IMR-90 (cell line): ENCODE measurements at regions not wholly inside any gene's neighbourhood (a gene's known extent, or its start where the extent isn't known, plus 50 kb on each side); places are given as distances from the start of the nearest gene placed in this dataset.

Experiments used
- CEBPB ChIP-seq: IDR thresholded peaks from 2 replicates; pipeline ENCODE4 v1.6.1; 2012; ENCODE audit warnings: low read depth, low read length, improper control_type of control experiment
- CHD1 ChIP-seq: IDR thresholded peaks from 2 replicates; pipeline ENCODE4 v1.6.1; 2012; ENCODE audit warnings: low read depth, low read length, improper control_type of control experiment
- CTCF ChIP-seq: conservative IDR thresholded peaks from 2 replicates; pipeline ENCODE4 v1.5.1; 2012; ENCODE audit warnings: mild to moderate bottlenecking, low read depth, low read length, improper control_type of control experiment
- NFE2L2 ChIP-seq: fragments of 150-350 bp; IDR thresholded peaks from 2 replicates; pipeline ENCODE4 v1.6.1; 2016; ENCODE audit warnings: low read depth, mild to moderate bottlenecking, low read length
- POLR2A ChIP-seq: IDR thresholded peaks from 2 replicates; pipeline ENCODE4 v1.6.1; 2012; ENCODE audit warnings: mild to moderate bottlenecking, low read depth, low read length
- RCOR1 ChIP-seq: IDR thresholded peaks from 2 replicates; pipeline ENCODE4 v1.6.1; 2012; ENCODE audit warnings: mild to moderate bottlenecking, low read length, improper control_type of control experiment; ENCODE audit not compliant: insufficient replicate concordance
- RFX5 ChIP-seq: IDR thresholded peaks from 2 replicates; pipeline ENCODE4 v1.8.0; 2012; ENCODE audit warnings: low read depth, mild to moderate bottlenecking, low read length, moderate library complexity

DNA sequence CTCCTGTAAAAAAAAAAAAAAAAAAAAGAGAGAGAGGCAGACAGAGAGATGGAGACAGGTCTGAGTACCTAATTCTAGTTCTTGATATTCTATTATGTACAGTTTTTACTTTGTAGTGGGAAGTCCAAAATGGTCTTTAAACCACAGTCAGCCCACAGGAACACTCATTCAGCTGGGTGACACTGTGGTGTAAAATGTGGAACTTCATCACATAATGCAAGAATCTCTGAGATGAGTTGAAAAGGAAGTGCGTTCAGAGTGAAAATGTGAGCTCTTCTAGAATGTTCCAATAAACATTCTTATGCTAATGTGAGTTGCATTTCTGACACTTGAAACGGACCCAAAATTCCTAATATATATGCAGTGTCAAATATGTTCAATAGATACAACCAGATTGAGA, 972.1 kb downstream of the CDH11 start:
- TF ChIP-seq RFX5: no peak
- TF ChIP-seq CTCF: no peak
- TF ChIP-seq POLR2A: no peak
- TF ChIP-seq CHD1: no peak
- TF ChIP-seq NFE2L2: no peak
- TF ChIP-seq CEBPB: no peak
- TF ChIP-seq RCOR1: no peak
